ENCODE measurements at regions not wholly inside any gene's neighbourhood (a gene's known extent, or its start where the extent isn't known, plus 50 kb on each side); places are given as distances from the start of the nearest gene placed in this dataset.

- Histone ChIP-seq H3K4ac (ENCODE audit: low read depth, low read length) (no peak overlapping the region), H3K79me2 (ENCODE audit: control insufficient read depth, insufficient read depth, low read length) (no peaks in the 10 kb centered on the region), H4K5ac (ENCODE audit: low read length) (no peak overlapping the region), H2BK15ac (replicated peaks; ENCODE audit: low read depth) (no peak overlapping the region), H3K4me1 (ENCODE audit: control insufficient read depth, low read depth, low read length) (no peaks in the 10 kb centered on the region), H3K56ac (ENCODE audit: low read length) (no peak overlapping the region), H3K27me3 (ENCODE audit: insufficient read depth, low read length, poor library complexity) (no peaks in the 10 kb centered on the region), H3K18ac (ENCODE audit: low read length) (no peak overlapping the region), H3K9ac (ENCODE audit: low read length) (no peak overlapping the region), H3K4me3 (ENCODE audit: low read length) (no peak overlapping the region), H2BK5ac (ENCODE audit: low read length) (no peak overlapping the region), H3K36me3 (ENCODE audit: control insufficient read depth, insufficient read depth, low read length) (no peaks in the 10 kb centered on the region), H4K8ac (ENCODE audit: low read depth, low read length) (no peak overlapping the region), H3K4me2 (ENCODE audit: low read length) (no peak overlapping the region), H3K23ac (ENCODE audit: low read length) (no peak overlapping the region), H3K27ac (ENCODE audit: low read depth, low read length) (no peak overlapping the region), H2AK5ac (ENCODE audit: low read length) (no peak overlapping the region), H2BK120ac (ENCODE audit: low read depth, low read length) (no peak overlapping the region), H3K79me1 (ENCODE audit: low read length) (no peaks in the 10 kb centered on the region)
- no peak for DNase-seq
- WGBS (ENCODE audit: extremely low coverage, insufficient coverage, low lambda C conversion rate): no CpG with 5 or more reads among the region's 17 CpGs
Measured at GRCh38 chr10:131710142-131710861, 190.5 kb upstream of the PPP2R2D start.

DNA sequence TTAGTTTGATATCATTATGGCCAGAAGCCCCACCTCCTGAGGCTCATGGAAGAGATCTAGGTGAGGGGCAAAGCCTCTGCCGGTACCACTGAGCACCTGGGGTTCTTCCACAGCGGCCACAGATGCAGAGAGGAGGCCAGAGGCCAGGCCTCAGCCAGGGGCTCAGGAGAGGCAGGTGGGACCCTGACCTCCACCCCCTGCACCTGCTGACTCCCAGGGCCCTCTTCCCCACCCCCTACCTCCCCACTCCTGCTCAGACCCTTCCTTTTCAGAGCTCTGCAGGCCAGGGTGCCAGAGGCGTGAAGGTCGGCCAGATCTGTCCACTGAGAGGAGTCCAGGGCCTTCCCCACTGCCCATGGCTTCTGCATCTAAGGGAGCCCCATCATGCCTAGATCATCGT lies 178.7 kb upstream of the PPP2R2D start:
- H3K56ac ChIP-seq (ENCODE audit: low read length): no peak overlapping the region
- DNase-seq: no peak
- H4K5ac ChIP-seq (ENCODE audit: low read length): no peak overlapping the region
- no peak overlapping the region for H3K27ac ChIP-seq (ENCODE audit: low read depth, low read length)
- H3K36me3 ChIP-seq (ENCODE audit: control insufficient read depth, insufficient read depth, low read length): no peaks in the 10 kb centered on the region
- H3K27me3 ChIP-seq (ENCODE audit: insufficient read depth, low read length, poor library complexity): no peaks in the 10 kb centered on the region
- no peak overlapping the region for H4K8ac ChIP-seq (ENCODE audit: low read depth, low read length)
- H3K4ac ChIP-seq (ENCODE audit: low read depth, low read length): no peak overlapping the region
- H3K4me3 ChIP-seq (ENCODE audit: low read length): no peak overlapping the region
- H3K9ac ChIP-seq (ENCODE audit: low read length): no peak overlapping the region
- no peak overlapping the region for H2BK120ac ChIP-seq (ENCODE audit: low read depth, low read length)
- WGBS (ENCODE audit: extremely low coverage, insufficient coverage, low lambda C conversion rate): no CpG with 5 or more reads among the region's 5 CpGs
- no peaks in the 10 kb centered on the region for H3K79me1 ChIP-seq (ENCODE audit: low read length)
- no peak overlapping the region for H2BK5ac ChIP-seq (ENCODE audit: low read length)
- no peaks in the 10 kb centered on the region for H3K79me2 ChIP-seq (ENCODE audit: control insufficient read depth, insufficient read depth, low read length)
- no peak overlapping the region for H3K18ac ChIP-seq (ENCODE audit: low read length)
- H3K23ac ChIP-seq (ENCODE audit: low read length): no peak overlapping the region
- H3K4me2 ChIP-seq (ENCODE audit: low read length): no peak overlapping the region
- no peak overlapping the region for H2AK5ac ChIP-seq (ENCODE audit: low read length)
- H2BK15ac ChIP-seq (replicated peaks; ENCODE audit: low read depth): no peak overlapping the region
- H3K4me1 ChIP-seq (ENCODE audit: control insufficient read depth, low read depth, low read length): peaks cover 2% of the 10 kb centered on the region

- no peaks in the 10 kb centered on the region for H3K27me3 ChIP-seq (ENCODE audit: insufficient read depth, low read length, poor library complexity)
- H3K4ac ChIP-seq (ENCODE audit: low read depth, low read length): no peak overlapping the region
- H3K18ac ChIP-seq (ENCODE audit: low read length): no peak overlapping the region
- H3K23ac ChIP-seq (ENCODE audit: low read length): no peak overlapping the region
- peaks cover 2% of the 10 kb centered on the region for H3K4me1 ChIP-seq (ENCODE audit: control insufficient read depth, low read depth, low read length)
- no peak overlapping the region for H2BK120ac ChIP-seq (ENCODE audit: low read depth, low read length)
- H3K27ac ChIP-seq (ENCODE audit: low read depth, low read length): no peak overlapping the region
- H4K5ac ChIP-seq (ENCODE audit: low read length): no peak overlapping the region
- H3K56ac ChIP-seq (ENCODE audit: low read length): no peak overlapping the region
- H4K8ac ChIP-seq (ENCODE audit: low read depth, low read length): no peak overlapping the region
- H2BK5ac ChIP-seq (ENCODE audit: low read length): no peak overlapping the region
- no peaks in the 10 kb centered on the region for H3K79me2 ChIP-seq (ENCODE audit: control insufficient read depth, insufficient read depth, low read length)
- no peak overlapping the region for H3K4me3 ChIP-seq (ENCODE audit: low read length)
- H3K36me3 ChIP-seq (ENCODE audit: control insufficient read depth, insufficient read depth, low read length): no peaks in the 10 kb centered on the region
- H3K4me2 ChIP-seq (ENCODE audit: low read length): no peak overlapping the region
- no peaks in the 10 kb centered on the region for H3K79me1 ChIP-seq (ENCODE audit: low read length)
- no peak overlapping the region for H2BK15ac ChIP-seq (replicated peaks; ENCODE audit: low read depth)
- no peak overlapping the region for H2AK5ac ChIP-seq (ENCODE audit: low read length)
- H3K9ac ChIP-seq (ENCODE audit: low read length): no peak overlapping the region
- no peak for DNase-seq
- WGBS (ENCODE audit: extremely low coverage, insufficient coverage, low lambda C conversion rate): no CpG with 5 or more reads among the region's 22 CpGs
Measured at GRCh38 chr10:131722525-131723264, 178.1 kb upstream of the PPP2R2D start.

- Histone ChIP-seq H2BK5ac (ENCODE audit: low read length) (no peak overlapping the region), H3K36me3 (ENCODE audit: control insufficient read depth, insufficient read depth, low read length) (no peaks in the 10 kb centered on the region), H3K79me2 (ENCODE audit: control insufficient read depth, insufficient read depth, low read length) (no peaks in the 10 kb centered on the region), H3K27ac (ENCODE audit: low read depth, low read length) (no peak overlapping the region), H3K27me3 (ENCODE audit: insufficient read depth, low read length, poor library complexity) (no peaks in the 10 kb centered on the region), H3K4me3 (ENCODE audit: low read length) (no peak overlapping the region), H2BK15ac (replicated peaks; ENCODE audit: low read depth) (no peak overlapping the region), H3K79me1 (ENCODE audit: low read length) (no peaks in the 10 kb centered on the region), H3K4me2 (ENCODE audit: low read length) (no peak overlapping the region), H3K56ac (ENCODE audit: low read length) (no peak overlapping the region), H2AK5ac (ENCODE audit: low read length) (no peak overlapping the region), H3K4me1 (ENCODE audit: control insufficient read depth, low read depth, low read length) (peaks cover 2% of the 10 kb centered on the region), H2BK120ac (ENCODE audit: low read depth, low read length) (no peak overlapping the region), H3K23ac (ENCODE audit: low read length) (no peak overlapping the region), H3K18ac (ENCODE audit: low read length) (no peak overlapping the region), H3K9ac (ENCODE audit: low read length) (no peak overlapping the region), H4K5ac (ENCODE audit: low read length) (no peak overlapping the region), H4K8ac (ENCODE audit: low read depth, low read length) (no peak overlapping the region), H3K4ac (ENCODE audit: low read depth, low read length) (no peak overlapping the region)
- no peak for DNase-seq
- no CpG with 5 or more reads among the region's 20 CpGs for WGBS (ENCODE audit: extremely low coverage, insufficient coverage, low lambda C conversion rate)
Measured at GRCh38 chr10:131723297-131724168, 177.3 kb upstream of the PPP2R2D start.

GRCh38 chr10:131724169-131724545 lies 176.7 kb upstream of the PPP2R2D start:
- no CpG with 5 or more reads among the region's 10 CpGs for WGBS (ENCODE audit: extremely low coverage, insufficient coverage, low lambda C conversion rate)
- no peak overlapping the region for H3K27ac ChIP-seq (ENCODE audit: low read depth, low read length)

More at GRCh38 chr10:131724169-131724545, 176.7 kb upstream of the PPP2R2D start:
- Histone ChIP-seq H2BK5ac (ENCODE audit: low read length) (no peak overlapping the region), H3K4ac (ENCODE audit: low read depth, low read length) (no peak overlapping the region), H3K79me1 (ENCODE audit: low read length) (no peaks in the 10 kb centered on the region), H3K27me3 (ENCODE audit: insufficient read depth, low read length, poor library complexity) (no peaks in the 10 kb centered on the region), H3K4me1 (ENCODE audit: control insufficient read depth, low read depth, low read length) (peaks cover 2% of the 10 kb centered on the region), H3K36me3 (ENCODE audit: control insufficient read depth, insufficient read depth, low read length) (no peaks in the 10 kb centered on the region), H3K4me3 (ENCODE audit: low read length) (no peak overlapping the region), H4K8ac (ENCODE audit: low read depth, low read length) (no peak overlapping the region), H4K5ac (ENCODE audit: low read length) (no peak overlapping the region), H2BK120ac (ENCODE audit: low read depth, low read length) (no peak overlapping the region), H3K9ac (ENCODE audit: low read length) (no peak overlapping the region), H3K4me2 (ENCODE audit: low read length) (no peak overlapping the region), H3K79me2 (ENCODE audit: control insufficient read depth, insufficient read depth, low read length) (no peaks in the 10 kb centered on the region), H2AK5ac (ENCODE audit: low read length) (no peak overlapping the region), H3K23ac (ENCODE audit: low read length) (no peak overlapping the region), H3K56ac (ENCODE audit: low read length) (no peak overlapping the region), H2BK15ac (replicated peaks; ENCODE audit: low read depth) (no peak overlapping the region), H3K18ac (ENCODE audit: low read length) (no peak overlapping the region)
- no peak for DNase-seq
